ENCODE measurements at regions not wholly inside any gene's neighbourhood (a gene's known extent, or its start where the extent isn't known, plus 50 kb on each side); places are given as distances from the start of the nearest gene placed in this dataset.

GRCh38 chr3:87780811-87781210, 278.0 kb downstream of the CGGBP1 start:
- H3K9me3 ChIP-seq (ENCODE audit: control insufficient read depth, insufficient read depth, low read depth, low read length): no peaks in the 10 kb centered on the region
- H3K27ac ChIP-seq (ENCODE audit: extremely low read depth, low read depth, low read length): no peak overlapping the region
- H3K36me3 ChIP-seq (ENCODE audit: control insufficient read depth in 2 of 2, insufficient read depth in 1 of 2, low read length in 2 of 2): no peaks in the 10 kb centered on the region
- no peak overlapping the region for H3K4me3 ChIP-seq (ENCODE audit: low read depth, low read length)
- CTCF ChIA-PET: interaction anchor here (1.0 kb wide), 1 partner anchor 9 kb away, joined by 3 read pairs; no protein-coding TSS in a partner anchor
- H3K4me1 ChIP-seq (ENCODE audit: control insufficient read depth, insufficient read depth, low read length): no peaks in the 10 kb centered on the region
- no peak for TF ChIP-seq ZNF473 (tag by site-specific recombination; IDR thresholded peaks at IDR 0.05)
- TF ChIP-seq ZNF76 (tag by site-specific recombination; IDR thresholded peaks at IDR 0.05; ENCODE audit: borderline replicate concordance, low read depth): no peak
- no peak for TF ChIP-seq SALL2 (tag by site-specific recombination; IDR thresholded peaks at IDR 0.05; ENCODE audit: borderline replicate concordance)
- no peak for TF ChIP-seq ZNF501 (tag by site-specific recombination; IDR thresholded peaks at IDR 0.05)
- no peak for TF ChIP-seq ZNF660 (tag by site-specific recombination; IDR thresholded peaks at IDR 0.05)
- TF ChIP-seq HOXD13 (CRISPR knock-in tag; IDR thresholded peaks at IDR 0.05; ENCODE audit: borderline replicate concordance): no peak
- TF ChIP-seq SP3 (tag by site-specific recombination; IDR thresholded peaks at IDR 0.05): no peak
- no peak for TF ChIP-seq ZNF324 (tag by site-specific recombination; IDR thresholded peaks at IDR 0.05)
- TF ChIP-seq ZNF239 (tag by site-specific recombination; IDR thresholded peaks at IDR 0.05): no peak
- TF ChIP-seq ZNF747 (tag by site-specific recombination; IDR thresholded peaks at IDR 0.05): no peak
- no peak for TF ChIP-seq ZNF449 (tag by site-specific recombination; IDR thresholded peaks at IDR 0.05)
- TF ChIP-seq ZNF658 (tag by site-specific recombination; IDR thresholded peaks at IDR 0.05): no peak
- TF ChIP-seq TCF7L2 (IDR thresholded peaks at IDR 0.05; ENCODE audit: borderline replicate concordance, low read depth, low read length): no peak
- TF ChIP-seq REPIN1 (tag by site-specific recombination; IDR thresholded peaks at IDR 0.05; ENCODE audit: low read depth): no peak
- TF ChIP-seq ZNF398 (tag by site-specific recombination; IDR thresholded peaks at IDR 0.05): no peak
- no peak for TF ChIP-seq HOXA7 (CRISPR knock-in tag; IDR thresholded peaks at IDR 0.05; ENCODE audit: borderline replicate concordance)
- TF ChIP-seq ZNF830 (tag by site-specific recombination; IDR thresholded peaks at IDR 0.05; ENCODE audit: low read depth): no peak
- no peak for TF ChIP-seq MEIS1 (CRISPR knock-in tag; IDR thresholded peaks at IDR 0.05; ENCODE audit: borderline replicate concordance)
- POLR2A ChIA-PET: no interaction called here

- H3K36me3 ChIP-seq (ENCODE audit: control insufficient read depth in 2 of 2, insufficient read depth in 1 of 2, low read length in 2 of 2): no peaks in the 10 kb centered on the region
- H3K4me3 ChIP-seq (ENCODE audit: low read depth, low read length): no peak overlapping the region
- H3K4me1 ChIP-seq (ENCODE audit: control insufficient read depth, insufficient read depth, low read length): no peaks in the 10 kb centered on the region
- no peak for TF ChIP-seq TRIM28 (IDR thresholded peaks at IDR 0.05; ENCODE audit: borderline replicate concordance, low read length)
- no peak for TF ChIP-seq ZBTB8A (tag by site-specific recombination; IDR thresholded peaks at IDR 0.05)
- TF ChIP-seq ZNF132 (tag by site-specific recombination; IDR thresholded peaks at IDR 0.05; ENCODE audit: borderline replicate concordance): no peak
- no peak for TF ChIP-seq EGR2 (tag by site-specific recombination; IDR thresholded peaks at IDR 0.05; ENCODE audit: low read depth)
- no peak for TF ChIP-seq ZFP41 (tag by site-specific recombination; IDR thresholded peaks at IDR 0.05; ENCODE audit: borderline replicate concordance)
- TF ChIP-seq ZNF704 (tag by site-specific recombination; IDR thresholded peaks at IDR 0.05): no peak
- no peak for TF ChIP-seq ZNF140 (tag by site-specific recombination; IDR thresholded peaks at IDR 0.05)
- TF ChIP-seq KLF16 (tag by site-specific recombination; IDR thresholded peaks at IDR 0.05): no peak
- TF ChIP-seq ZNF621 (tag by site-specific recombination; IDR thresholded peaks at IDR 0.05): no peak
- no peaks in the 10 kb centered on the region for H3K9me3 ChIP-seq (ENCODE audit: control insufficient read depth, insufficient read depth, low read depth, low read length)
- POLR2A ChIA-PET: no interaction called here
- H3K27ac ChIP-seq (ENCODE audit: extremely low read depth, low read depth, low read length): no peak overlapping the region
- CTCF ChIA-PET: no interaction called here
Observed at GRCh38 chr3:87778876-87779275, 279.9 kb downstream of the CGGBP1 start.

All from HEK293 (cell line).